Kidney epithelial cell (primary cell): ENCODE measurements at regions not wholly inside any gene's neighbourhood (a gene's known extent, or its start where the extent isn't known, plus 50 kb on each side); places are given as distances from the start of the nearest gene placed in this dataset.

ENCODE experiments used
- DNase-seq: peaks from one replicate; pipeline ENCODE4 v3.0.0-alpha.2; 2010; ENCODE audit warnings: low read depth
- H3K27me3 ChIP-seq: 2 replicates; pipeline ENCODE4 v1.6.0; 2011; ENCODE audit warnings: low read length; ENCODE audit not compliant: control insufficient read depth, insufficient read depth
- H3K36me3 ChIP-seq: 2 replicates; pipeline ENCODE4 v1.5.1; 2011; ENCODE audit warnings: low read length; ENCODE audit not compliant: control insufficient read depth, insufficient read depth
- H3K4me3 ChIP-seq: 2 replicates; pipeline ENCODE4 v1.5.1; 2011; ENCODE audit warnings: low read depth, mild to moderate bottlenecking, control low read depth, low read length
- CTCF ChIP-seq: IDR thresholded peaks from 2 replicates; pipeline ENCODE4 v1.5.1; 2011; ENCODE audit warnings: mild to moderate bottlenecking, moderate library complexity, low read length, control low read depth, inconsistent platforms; ENCODE audit not compliant: insufficient read depth, poor library complexity, severe bottlenecking

- DNase-seq = no peak
- Histone ChIP-seq H3K36me3 (no peaks in the 10 kb centered on the region), H3K27me3 (no peaks in the 10 kb centered on the region), H3K4me3 (no peak overlapping the region)
- no peak for TF ChIP-seq CTCF
These were observed 628.0 kb upstream of the ID4 start for GRCh38 chr6:19209202-19209601.

DNA sequence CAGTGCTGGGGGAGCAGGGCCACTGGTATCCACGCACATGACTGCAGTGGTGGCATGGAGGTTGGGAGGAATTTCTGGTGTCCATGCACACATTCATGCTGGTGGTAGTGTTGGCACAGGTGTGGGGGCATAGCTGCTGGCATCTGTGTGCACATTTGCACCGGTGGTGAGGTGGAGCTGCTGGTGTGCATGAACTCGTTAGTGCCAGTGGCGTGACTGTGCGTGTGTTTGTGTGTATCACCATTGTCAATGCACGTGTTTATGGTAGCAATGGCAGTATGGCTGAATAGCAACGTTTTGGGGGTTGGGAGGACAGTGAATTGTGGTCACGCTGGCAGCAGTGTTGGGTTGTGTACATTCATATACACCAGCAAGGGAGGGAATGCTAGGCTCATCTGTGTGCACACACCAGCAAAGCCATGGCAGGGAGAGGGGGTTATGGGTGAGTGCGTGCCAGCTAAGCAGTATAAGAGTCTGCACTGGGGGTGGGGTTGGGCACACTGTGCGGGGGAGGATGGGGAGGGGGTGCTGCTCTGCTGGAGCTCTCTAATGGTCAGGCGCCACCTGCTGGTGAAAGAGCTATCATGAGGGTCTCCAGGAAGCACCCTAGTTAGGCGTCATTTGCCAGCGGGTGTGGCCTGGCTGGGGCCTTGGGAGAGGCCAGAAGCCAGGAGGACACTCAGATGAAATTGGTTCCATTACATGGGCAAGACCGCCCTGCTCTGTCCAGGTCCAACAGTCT is 626.1 kb upstream of the ID4 start:
- no peak for DNase-seq
- H3K36me3 ChIP-seq = no peaks in the 10 kb centered on the region
- TF ChIP-seq CTCF = peak; percentile 23
- H3K27me3 ChIP-seq = no peaks in the 10 kb centered on the region
- no peak overlapping the region for H3K4me3 ChIP-seq

GRCh38 chr6:19214231-19214630 is 622.9 kb upstream of the ID4 start:
- no peak for DNase-seq
- TF ChIP-seq CTCF = no peak
- no peaks in the 10 kb centered on the region for H3K36me3 ChIP-seq
- H3K4me3 ChIP-seq = no peak overlapping the region
- no peaks in the 10 kb centered on the region for H3K27me3 ChIP-seq

- no peak for DNase-seq
- no peaks in the 10 kb centered on the region for H3K36me3 ChIP-seq
- no peaks in the 10 kb centered on the region for H3K27me3 ChIP-seq
- no peak overlapping the region for H3K4me3 ChIP-seq
- TF ChIP-seq CTCF = no peak
These were observed 617.2 kb upstream of the ID4 start for GRCh38 chr6:19219931-19220330.

DNA sequence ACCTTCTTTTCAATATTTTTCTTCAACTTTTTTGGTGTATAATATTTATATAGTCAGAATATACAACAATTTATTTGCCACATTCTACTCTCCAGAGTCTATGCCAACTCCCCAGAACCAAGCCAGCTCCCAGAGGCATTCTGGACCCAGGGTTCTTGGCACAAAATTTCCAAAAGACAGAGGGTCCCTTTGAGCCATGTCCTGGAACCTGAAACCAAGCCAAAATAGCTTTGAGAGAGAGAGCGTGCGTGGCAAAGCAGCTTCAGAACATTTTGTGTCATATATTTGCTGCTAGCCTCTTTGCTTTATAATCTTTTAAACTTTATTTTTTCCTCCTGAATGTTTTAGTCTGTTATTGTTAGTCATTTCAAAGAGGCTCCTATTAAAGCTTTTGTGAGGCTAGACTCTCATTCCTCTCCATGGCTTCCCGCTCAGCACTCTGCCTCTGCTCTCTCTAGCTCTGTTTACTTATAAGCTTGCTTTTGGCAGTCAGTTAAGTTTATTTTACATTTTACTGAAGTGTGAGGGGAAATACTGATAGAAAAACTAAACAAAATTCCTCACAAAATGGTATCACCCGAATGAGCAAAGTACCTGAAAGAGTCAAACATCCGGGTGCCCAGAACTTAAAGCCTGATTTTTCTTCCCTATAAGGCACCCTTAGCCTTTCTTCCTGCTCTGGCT is 605.1 kb upstream of the ID4 start:
- no peak for DNase-seq
- no peak for TF ChIP-seq CTCF
- H3K36me3 ChIP-seq = no peaks in the 10 kb centered on the region
- no peak overlapping the region for H3K4me3 ChIP-seq
- H3K27me3 ChIP-seq = no peaks in the 10 kb centered on the region
